ENCODE measurements at regions not wholly inside any gene's neighbourhood (a gene's known extent, or its start where the extent isn't known, plus 50 kb on each side); places are given as distances from the start of the nearest gene placed in this dataset.

DNA sequence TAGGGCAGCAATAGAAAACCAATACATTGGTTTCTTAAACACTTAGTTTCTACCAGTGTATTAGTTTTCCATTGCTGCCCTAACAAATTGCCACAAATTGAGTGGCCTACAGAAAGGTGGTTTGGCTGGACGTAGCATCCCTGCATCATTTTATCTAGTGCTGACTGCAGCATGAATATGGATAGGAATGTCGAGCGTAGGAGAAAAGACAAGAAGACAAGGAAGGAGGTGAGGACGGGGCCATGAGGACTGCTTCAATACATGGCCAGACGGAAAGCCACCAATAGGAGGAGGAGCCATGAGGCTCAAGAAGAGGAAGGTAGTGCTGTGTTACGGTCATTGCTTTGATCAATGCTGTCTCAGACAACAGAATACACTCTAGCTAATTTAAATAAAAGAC lies 154.5 kb upstream of the NDUFV2 start:
- TF ChIP-seq POLR2A (IDR thresholded peaks at IDR 0.05; ENCODE audit: low read length), result no peak
- no peak for TF ChIP-seq GATA1 (IDR thresholded peaks at IDR 0.05; ENCODE audit: low read depth, low read length)

All from erythroblast (primary cell).